K562 (cell line): ENCODE measurements at regions not wholly inside any gene's neighbourhood (a gene's known extent, or its start where the extent isn't known, plus 50 kb on each side); places are given as distances from the start of the nearest gene placed in this dataset.

Experiments used
- ATAC-seq: fragments of 200-7000 bp; cut with Tn5 transposase; 3 replicates; pipeline ENCODE4 v1.9.1; 2020; ENCODE audit warnings: moderate library complexity
- BruUV-seq: library from RNA; stranded (reverse); fragments of 400-500 nt; replicated peaks from 2 replicates; lab custom pipeline; 2021; lab: Mats Ljungman, UMichigan
- CTCF ChIA-PET: fragments of 300-600 bp; formaldehyde crosslinking; extraction: SDS; loops from one replicate; lab custom pipeline; 2021; ENCODE audit warnings: low intra/inter-chr PET ratio; lab: Yijun Ruan, JAX
- POLR2A ChIA-PET: fragments of 300-600, 350-650 bp; sonication (Branson Sonifier 250); formaldehyde crosslinking; extraction: SDS; loops from one replicate; lab custom pipeline; 2021; ENCODE audit warnings: antibody characterized with exemption, inconsistent platforms; lab: Yijun Ruan, JAX
- DNase-seq, 4 experiments: peaks; one replicate each; pipeline versions ENCODE4 v3.0.0 to v3.0.0-alpha.2; 2011 to 2018; ENCODE audit warnings: low spot score in 3 of 4, mixed read lengths in 3 of 4; ENCODE audit errors: extremely low read depth in 1 of 4
- FAIRE-seq: peaks from 2 replicates; lab custom pipeline; 2011; peaks lifted over from hg19 to GRCh38; lab: Jason Lieb, UNC
- H2AFZ ChIP-seq: 2 replicates; pipeline ENCODE4 v1.6.0; 2011; ENCODE audit warnings: low read depth, low read length, control low read depth, inconsistent platforms
- H3K27ac ChIP-seq: fragments of 200-600 bp; 3 replicates; pipeline ENCODE4 v1.8.0; 2011; ENCODE audit warnings: low read depth, mild to moderate bottlenecking, control low read depth, inconsistent platforms, low read length, moderate library complexity, mixed read lengths; ENCODE audit errors: extremely low read depth
- H3K27me3 ChIP-seq, 2 experiments: fragments of 300-600 bp in 1 of 2; 2 replicates in 1 of 2; 3 replicates in 1 of 2; pipeline versions ENCODE4 v1.6.0 to v1.8.0; 2011; ENCODE audit warnings: inconsistent platforms in 2 of 2, low read length in 2 of 2, mild to moderate bottlenecking in 1 of 2, mixed read lengths in 1 of 2, moderate library complexity in 1 of 2; ENCODE audit not compliant: control insufficient read depth in 2 of 2, insufficient read depth in 2 of 2
- H3K36me3 ChIP-seq: fragments of 300-600 bp; 3 replicates; pipeline ENCODE4 v1.8.0; 2011; ENCODE audit warnings: mild to moderate bottlenecking, low read length, inconsistent platforms; ENCODE audit not compliant: control insufficient read depth, insufficient read depth
- H3K4me1 ChIP-seq, 2 experiments: fragments of 200-600 bp in 1 of 2; replicated peaks in 1 of 2; 2 replicates in 1 of 2; 3 replicates in 1 of 2; pipeline versions ENCODE4 v1.5.1 to v1.8.0; 2011; ENCODE audit warnings: inconsistent platforms in 2 of 2, low read length in 2 of 2, mild to moderate bottlenecking in 1 of 2, mixed read lengths in 1 of 2, moderate library complexity in 1 of 2; ENCODE audit not compliant: control insufficient read depth in 2 of 2, insufficient read depth in 2 of 2
- H3K4me2 ChIP-seq: 2 replicates; pipeline ENCODE4 v1.6.1; 2011; ENCODE audit warnings: low read length, control low read depth, inconsistent platforms, mixed read lengths; ENCODE audit not compliant: insufficient read depth
- H3K4me3 ChIP-seq: fragments of 200-600 bp; sonication (generic), shearing (Covaris generic); 2 replicates; pipeline ENCODE4 v1.5.1; 2016; ENCODE audit warnings: control low read depth, inconsistent platforms
- H3K79me2 ChIP-seq: fragments of 200-600 bp; 3 replicates; pipeline ENCODE4 v1.8.0; 2011; ENCODE audit warnings: low read length, inconsistent platforms; ENCODE audit not compliant: control insufficient read depth, insufficient read depth
- H3K9ac ChIP-seq, 2 experiments: 2 replicates each; pipeline versions ENCODE4 v1.6.0 to v1.6.1; 2011; ENCODE audit warnings: low read depth in 2 of 2, low read length in 2 of 2, control low read depth in 1 of 2, inconsistent platforms in 1 of 2, mild to moderate bottlenecking in 1 of 2, mixed read lengths in 1 of 2; ENCODE audit not compliant: insufficient read depth in 1 of 2
- H3K9me1 ChIP-seq: one replicate; pipeline ENCODE4 v1.6.0; 2011; ENCODE audit warnings: inconsistent platforms, mild to moderate bottlenecking, low read length, moderate library complexity; ENCODE audit not compliant: control insufficient read depth, insufficient read depth
- H3K9me3 ChIP-seq: replicated peaks from 2 replicates; pipeline ENCODE4 v1.5.1; 2011; ENCODE audit warnings: low read depth, low read length, inconsistent platforms; ENCODE audit not compliant: control insufficient read depth, insufficient read depth
- H4K20me1 ChIP-seq: replicated peaks from 2 replicates; pipeline ENCODE4 v1.6.1; 2011; ENCODE audit warnings: low read length, inconsistent platforms, mixed read lengths; ENCODE audit not compliant: control insufficient read depth, insufficient read depth
- ADNP ChIP-seq: fragments of 200-800 bp; sonication (Bioruptor generic); IDR thresholded peaks from 2 replicates; pipeline ENCODE4 v1.6.1; 2016; ENCODE audit warnings: missing genetic modification characterization, missing compliant biosample characterization
- GTF2E2 ChIP-seq: fragments of 200-800 bp; sonication (Bioruptor generic); IDR thresholded peaks from 2 replicates; pipeline ENCODE4 v1.6.1; 2016; ENCODE audit warnings: missing genetic modification characterization, missing compliant biosample characterization
- OTX1 ChIP-seq: fragments of 450-650 bp; formaldehyde crosslinking; IDR thresholded peaks from 2 replicates; pipeline ENCODE4 v1.4.0; 2022; ENCODE audit warnings: mild to moderate bottlenecking
- PCBP1 ChIP-seq: fragments of 200-400 bp; formaldehyde crosslinking; IDR thresholded peaks from 2 replicates; pipeline ENCODE4 v1.6.1; 2018; ENCODE audit warnings: mild to moderate bottlenecking, low read depth, low read length; ENCODE audit not compliant: poor library complexity, severe bottlenecking
- PML ChIP-seq: IDR thresholded peaks from 2 replicates; pipeline ENCODE4 v1.6.1; 2012; ENCODE audit warnings: low read length, inconsistent platforms
- SIN3A ChIP-seq, 2 experiments: fragments of 150-350 bp in 1 of 2; IDR thresholded peaks; 2 replicates each; pipeline ENCODE4 v1.6.1; 2011 to 2016; ENCODE audit warnings: borderline replicate concordance in 2 of 2, low read depth in 2 of 2, low read length in 2 of 2, mild to moderate bottlenecking in 2 of 2, moderate library complexity in 2 of 2; ENCODE audit not compliant: control insufficient read depth in 1 of 2
- ZC3H11A ChIP-seq: IDR thresholded peaks from 2 replicates; pipeline ENCODE4 v1.6.1; 2012; ENCODE audit warnings: low read depth, low read length, improper control_type of control experiment
- ZNF695 ChIP-seq: fragments of 450-650 bp; formaldehyde crosslinking; IDR thresholded peaks from 2 replicates; pipeline ENCODE4 v1.4.0; 2020; ENCODE audit warnings: mild to moderate bottlenecking, moderate library complexity
- WGBS: fragments of 100-300 bp; shearing (Covaris generic); methylation state at CpG from one replicate; pipeline ENCODE4 v1.1.6; 2016; ENCODE audit warnings: low coverage, mixed read lengths; ENCODE audit not compliant: insufficient coverage; ENCODE audit errors: missing lambda C conversion rate; 5-methylcytosine and 5-hydroxymethylcytosine counted together
- in situ Hi-C: fragments of 300-500 bp; cut with MboI; formaldehyde crosslinking; loops from 4 replicates; pipeline ENCODE4 v1.15.0; 2018; ENCODE audit warnings: inconsistent platforms, mixed read lengths
- intact Hi-C: fragments of 100-400 bp; cut with micrococcal nuclease; formaldehyde crosslinking; loops from 2 replicates; pipeline ENCODE4 v1.14.2; 2022
- TF ChIP-seq, protein P1 (sequence below): IDR thresholded peaks from 2 replicates; pipeline ENCODE4 v1.6.1; 2014; ENCODE audit warnings: antibody characterized with exemption
- TF ChIP-seq, protein P2 (sequence below): fragments of 200-800 bp; sonication (Bioruptor generic); IDR thresholded peaks from 2 replicates; pipeline ENCODE4 v1.6.1; 2017; ENCODE audit warnings: missing genetic modification characterization, missing compliant biosample characterization

GRCh38 chr10:106011250-106011649, 1153.3 kb downstream of the SORCS1 start:
- H3K27ac ChIP-seq = no peak overlapping the region
- H4K20me1 ChIP-seq = no peaks in the 10 kb centered on the region
- no peak overlapping the region for H3K4me2 ChIP-seq
- FAIRE-seq (no peak), ATAC-seq (no peak), DNase-seq (no peak)
- no TSS peak for BruUV-seq
- no peaks in the 10 kb centered on the region for H3K9me3 ChIP-seq
- no peaks in the 10 kb centered on the region for H3K79me2 ChIP-seq
- 0% methylated on average over 3 of the region's 3 CpGs for WGBS
- H3K9ac ChIP-seq = no peak overlapping the region
- H3K4me1 ChIP-seq = no peaks in the 10 kb centered on the region
- ChIA-PET CTCF (no interaction called here), POLR2A (no interaction called here)
- no peaks in the 10 kb centered on the region for H3K9me1 ChIP-seq
- no peak overlapping the region for H2AFZ ChIP-seq
- H3K27me3 ChIP-seq = no peaks in the 10 kb centered on the region
- intact Hi-C loops = no loop called here
- no peak for TF ChIP-seq ZC3H11A
- TF ChIP-seq PML = no peak
- no peak for TF ChIP-seq SIN3A (IDR thresholded peaks at IDR 0.05; ENCODE audit: borderline replicate concordance in 2 of 2, control insufficient read depth in 1 of 2, low read depth in 2 of 2, low read length in 2 of 2)
- no peak for TF ChIP-seq GTF2E2 (tag)
- TF ChIP-seq, protein P1, sequence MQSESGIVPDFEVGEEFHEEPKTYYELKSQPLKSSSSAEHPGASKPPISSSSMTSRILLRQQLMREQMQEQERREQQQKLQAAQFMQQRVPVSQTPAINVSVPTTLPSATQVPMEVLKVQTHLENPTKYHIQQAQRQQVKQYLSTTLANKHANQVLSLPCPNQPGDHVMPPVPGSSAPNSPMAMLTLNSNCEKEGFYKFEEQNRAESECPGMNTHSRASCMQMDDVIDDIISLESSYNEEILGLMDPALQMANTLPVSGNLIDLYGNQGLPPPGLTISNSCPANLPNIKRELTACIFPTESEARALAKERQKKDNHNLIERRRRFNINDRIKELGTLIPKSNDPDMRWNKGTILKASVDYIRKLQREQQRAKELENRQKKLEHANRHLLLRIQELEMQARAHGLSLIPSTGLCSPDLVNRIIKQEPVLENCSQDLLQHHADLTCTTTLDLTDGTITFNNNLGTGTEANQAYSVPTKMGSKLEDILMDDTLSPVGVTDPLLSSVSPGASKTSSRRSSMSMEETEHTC = no peak
- TF ChIP-seq, protein P2, sequence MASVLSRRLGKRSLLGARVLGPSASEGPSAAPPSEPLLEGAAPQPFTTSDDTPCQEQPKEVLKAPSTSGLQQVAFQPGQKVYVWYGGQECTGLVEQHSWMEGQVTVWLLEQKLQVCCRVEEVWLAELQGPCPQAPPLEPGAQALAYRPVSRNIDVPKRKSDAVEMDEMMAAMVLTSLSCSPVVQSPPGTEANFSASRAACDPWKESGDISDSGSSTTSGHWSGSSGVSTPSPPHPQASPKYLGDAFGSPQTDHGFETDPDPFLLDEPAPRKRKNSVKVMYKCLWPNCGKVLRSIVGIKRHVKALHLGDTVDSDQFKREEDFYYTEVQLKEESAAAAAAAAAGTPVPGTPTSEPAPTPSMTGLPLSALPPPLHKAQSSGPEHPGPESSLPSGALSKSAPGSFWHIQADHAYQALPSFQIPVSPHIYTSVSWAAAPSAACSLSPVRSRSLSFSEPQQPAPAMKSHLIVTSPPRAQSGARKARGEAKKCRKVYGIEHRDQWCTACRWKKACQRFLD (CRISPR knock-in tag) = no peak
- no peak for TF ChIP-seq PCBP1
- no peak for TF ChIP-seq OTX1 (CRISPR knock-in tag)
- TF ChIP-seq ZNF695 (CRISPR knock-in tag) = no peak
- TF ChIP-seq ADNP (tag) = no peak
- H3K36me3 ChIP-seq = no peaks in the 10 kb centered on the region
- in situ Hi-C loops = no loop called here
- H3K4me3 ChIP-seq = no peak overlapping the region
